AG10803 (cell line): ENCODE measurements at regions not wholly inside any gene's neighbourhood (a gene's known extent, or its start where the extent isn't known, plus 50 kb on each side); places are given as distances from the start of the nearest gene placed in this dataset.
"Not testable (repeated sequence)": the region's sequence is repeated elsewhere in the genome, so short reads cannot be mapped to it uniquely, and the experiment has no call there.

Source experiments
- DNase-seq: peaks from one replicate; pipeline ENCODE4 v3.0.0; 2010; ENCODE audit warnings: low read depth
- H3K4me3 ChIP-seq: 2 replicates; pipeline ENCODE4 v1.5.1; 2011; ENCODE audit warnings: mild to moderate bottlenecking, low read length, control low read depth
- CTCF ChIP-seq: conservative IDR thresholded peaks from 2 replicates; pipeline ENCODE4 v1.5.1; 2011; ENCODE audit warnings: mild to moderate bottlenecking, low read length, control low read depth, inconsistent platforms

- no peak overlapping the region for H3K4me3 ChIP-seq
- DNase-seq: no peak
- no peak for TF ChIP-seq CTCF
Observed at GRCh38 chr10:22837351-22837750, 90.5 kb upstream of the ARMC3 start.

GRCh38 chr10:22834471-22834870 lies 93.4 kb upstream of the ARMC3 start:
- H3K4me3 ChIP-seq: no peak overlapping the region
- no peak for TF ChIP-seq CTCF
- no peak for DNase-seq

GRCh38 chr10:22833781-22834180 lies 94.1 kb upstream of the ARMC3 start:
- DNase-seq: no peak
- TF ChIP-seq CTCF: no peak
- no peak overlapping the region for H3K4me3 ChIP-seq

- no peak overlapping the region for H3K4me3 ChIP-seq
- no peak for DNase-seq
- no peak for TF ChIP-seq CTCF
Observed at GRCh38 chr10:22833353-22833752, 94.5 kb upstream of the ARMC3 start.

GRCh38 chr10:22832851-22833250 lies 95.0 kb upstream of the ARMC3 start:
- DNase-seq: no peak
- no peak overlapping the region for H3K4me3 ChIP-seq
- TF ChIP-seq CTCF: no peak

GRCh38 chr10:22832066-22832602 lies 95.7 kb upstream of the ARMC3 start:
- TF ChIP-seq CTCF: no peak
- DNase-seq: no peak
- no peak overlapping the region for H3K4me3 ChIP-seq

GRCh38 chr10:22831586-22831985 lies 96.3 kb upstream of the ARMC3 start:
- no peak for DNase-seq
- TF ChIP-seq CTCF: no peak
- H3K4me3 ChIP-seq: no peak overlapping the region

- H3K4me3 ChIP-seq: not testable (repeated sequence)
- DNase-seq: peak; percentile 40
Observed at GRCh38 chr10:22828712-22829111, 99.1 kb upstream of the ARMC3 start.
